ENCODE measurements at regions not wholly inside any gene's neighbourhood (a gene's known extent, or its start where the extent isn't known, plus 50 kb on each side); places are given as distances from the start of the nearest gene placed in this dataset.

GRCh38 chr10:106310596-106310995, 853.9 kb downstream of the SORCS1 start:
- no peak for TF ChIP-seq POLR2A (IDR thresholded peaks at IDR 0.05; ENCODE audit: low read depth, low read length)
- no peak for TF ChIP-seq TAF1 (IDR thresholded peaks at IDR 0.05; ENCODE audit: borderline replicate concordance, low read depth, low read length)

All from GM12892 (cell line).